ENCODE measurements at regions not wholly inside any gene's neighbourhood (a gene's known extent, or its start where the extent isn't known, plus 50 kb on each side); places are given as distances from the start of the nearest gene placed in this dataset.
A peak's percentile ranks its signal among the peaks of the same experiment; 100 is the strongest.

DNA sequence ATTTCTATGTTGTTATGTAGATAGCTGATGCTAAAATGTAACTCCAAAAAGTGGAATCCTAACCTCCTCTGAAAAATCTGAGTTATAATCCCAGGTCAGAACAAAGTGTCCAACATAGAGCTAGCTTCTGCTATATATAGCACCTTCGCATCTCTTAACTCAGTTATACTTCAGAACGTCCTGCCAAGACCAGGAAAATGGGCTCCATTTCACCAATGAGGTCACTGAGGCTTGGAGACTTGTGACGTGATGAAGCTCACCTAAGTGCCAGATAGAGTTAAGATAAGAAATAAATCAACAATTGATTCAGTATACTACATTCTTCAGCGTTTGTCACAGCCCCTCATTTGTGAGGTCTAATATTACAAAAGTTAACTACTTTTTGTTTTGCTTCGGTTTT lies 88.8 kb downstream of the KCTD12 start:
- Histone ChIP-seq H3K36me3 (no peaks in the 10 kb centered on the region), H3K27me3 (no peaks in the 10 kb centered on the region), H3K4me3 (no peak overlapping the region), H3K9me3 (no peaks in the 10 kb centered on the region), H3K27ac (no peak overlapping the region), H3K4me1 (peaks cover 0 to 10% (median 0%) of the 10 kb centered on the region in 4 donors)
- no peak for TF ChIP-seq POLR2A (IDR thresholded peaks at IDR 0.05)
- no peak for TF ChIP-seq CTCF (IDR thresholded peaks at IDR 0.05)
- no peak for TF ChIP-seq EP300 (IDR thresholded peaks at IDR 0.05)
- 73 to 78% methylated on average over 5 of the region's 5 CpGs for WGBS, 2 donors
- DNase-seq (ENCODE audit: low spot score in 2 of 2) = no peak

GRCh38 chr13:76796851-76797250 lies 89.4 kb downstream of the KCTD12 start:
- Histone ChIP-seq H3K36me3 (no peaks in the 10 kb centered on the region), H3K4me1 (peaks cover 0 to 12% (median 0%) of the 10 kb centered on the region in 4 donors), H3K9me3 (no peaks in the 10 kb centered on the region), H3K4me3 (no peak overlapping the region), H3K27ac (no peak overlapping the region), H3K27me3 (no peaks in the 10 kb centered on the region)
- TF ChIP-seq EP300 (IDR thresholded peaks at IDR 0.05) (no peak), POLR2A (IDR thresholded peaks at IDR 0.05) (no peak), CTCF (IDR thresholded peaks at IDR 0.05) (no peak)
- DNase-seq (ENCODE audit: low spot score in 2 of 2) = no peak
- WGBS, 2 donors = 91 to 92% methylated on average over 3 of the region's 3 CpGs

GRCh38 chr13:76795701-76796695 lies 90.2 kb downstream of the KCTD12 start:
- Histone ChIP-seq H3K27ac (no peak overlapping the region), H3K4me1 (peaks cover 0 to 19% (median 0%) of the 10 kb centered on the region in 4 donors), H3K9me3 (no peaks in the 10 kb centered on the region), H3K36me3 (no peaks in the 10 kb centered on the region), H3K27me3 (no peaks in the 10 kb centered on the region), H3K4me3 (no peak overlapping the region)
- TF ChIP-seq EP300 (IDR thresholded peaks at IDR 0.05) (no peak), POLR2A (IDR thresholded peaks at IDR 0.05) (no peak), CTCF (IDR thresholded peaks at IDR 0.05) (no peak)
- no peak for DNase-seq (ENCODE audit: low spot score in 2 of 2)
- 87% methylated on average over 5 of the region's 5 CpGs for WGBS, 2 donors

- H3K27ac ChIP-seq = peak overlapping the region in 2 of 4 donors; percentile 21 to 34
- peak in 1 of 2 donors; percentile 44 for DNase-seq (ENCODE audit: low spot score in 2 of 2)
These were observed 93.4 kb downstream of the KCTD12 start for GRCh38 chr13:76792731-76793347.

More at GRCh38 chr13:76792731-76793347, 93.4 kb downstream of the KCTD12 start:
- Histone ChIP-seq H3K9me3 (no peaks in the 10 kb centered on the region), H3K36me3 (no peaks in the 10 kb centered on the region), H3K4me1 (peaks cover 0 to 30% (median 4%) of the 10 kb centered on the region in 4 donors), H3K4me3 (no peak overlapping the region), H3K27me3 (no peaks in the 10 kb centered on the region)
- 16 to 18% methylated on average over 4 of the region's 4 CpGs for WGBS, 2 donors
- peak in 1 of 2 donors; percentile 62 for TF ChIP-seq EP300 (IDR thresholded peaks at IDR 0.05)
- no peak for TF ChIP-seq CTCF (IDR thresholded peaks at IDR 0.05)

Data from tibial nerve (tissue), 4 donors.